Caco-2 (cell line): ENCODE measurements at regions not wholly inside any gene's neighbourhood (a gene's known extent, or its start where the extent isn't known, plus 50 kb on each side); places are given as distances from the start of the nearest gene placed in this dataset.

Source experiments
- BruUV-seq: library from RNA; stranded (reverse); fragments of 400-500 nt; replicated peaks from 2 replicates; lab custom pipeline; 2021; lab: Mats Ljungman, UMichigan
- CTCF ChIA-PET: fragments of 300-600 bp; sonication (Branson Sonifier 250); formaldehyde crosslinking; loops from one replicate; lab custom pipeline; 2022; ENCODE audit warnings: antibody characterized with exemption; lab: Charles Lee
- POLR2A ChIA-PET: fragments of 300-600 bp; sonication (Branson Sonifier 250); formaldehyde crosslinking; loops from one replicate; lab custom pipeline; 2022; ENCODE audit warnings: antibody characterized with exemption; lab: Charles Lee
- DNase-seq, 2 experiments: peaks; one replicate each; pipeline versions ENCODE4 v3.0.0 to v3.0.0-alpha.2; 2020 to 2022
- H3K27me3 ChIP-seq: replicated peaks from 2 replicates; pipeline ENCODE4 v1.6.0; 2011; ENCODE audit warnings: low read length; ENCODE audit not compliant: control insufficient read depth, insufficient read depth
- H3K36me3 ChIP-seq: 2 replicates; pipeline ENCODE4 v1.5.1; 2011; ENCODE audit warnings: low read length; ENCODE audit not compliant: control insufficient read depth, insufficient read depth
- H3K4me1 ChIP-seq: fragments of 250-450 bp; sonication (Bioruptor Pico); 2 replicates; pipeline ENCODE4 v1.5.1; 2020; ENCODE audit warnings: mild to moderate bottlenecking
- H3K4me3 ChIP-seq: 2 replicates; pipeline ENCODE4 v1.5.1; 2011; ENCODE audit warnings: low read depth, mild to moderate bottlenecking, control low read depth, low read length
- H3K9me3 ChIP-seq: fragments of 250-450 bp; sonication (Bioruptor Pico); 2 replicates; pipeline ENCODE4 v1.5.1; 2020; ENCODE audit warnings: mild to moderate bottlenecking, moderate library complexity
- H3K27ac Mint-ChIP-seq: one replicate; pipeline ENCODE4 v1.8.0; 2022; ENCODE audit warnings: mixed read lengths; ENCODE audit not compliant: unreplicated experiment
- H3K27me3 Mint-ChIP-seq: one replicate; pipeline ENCODE4 v1.8.0; 2022; ENCODE audit warnings: mixed read lengths; ENCODE audit not compliant: insufficient read depth, unreplicated experiment
- H3K36me3 Mint-ChIP-seq: one replicate; pipeline ENCODE4 v1.8.0; 2022; ENCODE audit warnings: mild to moderate bottlenecking, mixed read lengths; ENCODE audit not compliant: insufficient read depth, unreplicated experiment
- H3K4me1 Mint-ChIP-seq: one replicate; pipeline ENCODE4 v1.8.0; 2022; ENCODE audit warnings: low read depth, mixed read lengths; ENCODE audit not compliant: unreplicated experiment
- H3K4me3 Mint-ChIP-seq: one replicate; pipeline ENCODE4 v1.8.0; 2022; ENCODE audit warnings: mild to moderate bottlenecking, moderate library complexity, mixed read lengths; ENCODE audit not compliant: unreplicated experiment
- H3K9me3 Mint-ChIP-seq: one replicate; pipeline ENCODE4 v1.8.0; 2022; ENCODE audit warnings: mixed read lengths; ENCODE audit not compliant: unreplicated experiment
- intact Hi-C: fragments of 100-400 bp; cut with micrococcal nuclease; formaldehyde crosslinking; loops from one replicate; pipeline ENCODE4 v1.10.0; 2022; ENCODE audit not compliant: unreplicated experiment
- TF ChIP-seq, protein P1 (sequence below), 2 experiments: fragments of 200-600 bp in 1 of 2; IDR thresholded peaks; 1 replicate in 1 of 2; 2 replicates in 1 of 2; pipeline versions ENCODE4 v1.5.1 to v1.8.0; 2011 to 2022; ENCODE audit warnings: antibody characterized with exemption in 1 of 2, control low read depth in 1 of 2, inconsistent platforms in 1 of 2, low read depth in 1 of 2, low read length in 1 of 2, mild to moderate bottlenecking in 1 of 2, moderate library complexity in 1 of 2; ENCODE audit not compliant: insufficient read depth in 1 of 2, severe bottlenecking in 1 of 2, unreplicated experiment in 1 of 2

DNA sequence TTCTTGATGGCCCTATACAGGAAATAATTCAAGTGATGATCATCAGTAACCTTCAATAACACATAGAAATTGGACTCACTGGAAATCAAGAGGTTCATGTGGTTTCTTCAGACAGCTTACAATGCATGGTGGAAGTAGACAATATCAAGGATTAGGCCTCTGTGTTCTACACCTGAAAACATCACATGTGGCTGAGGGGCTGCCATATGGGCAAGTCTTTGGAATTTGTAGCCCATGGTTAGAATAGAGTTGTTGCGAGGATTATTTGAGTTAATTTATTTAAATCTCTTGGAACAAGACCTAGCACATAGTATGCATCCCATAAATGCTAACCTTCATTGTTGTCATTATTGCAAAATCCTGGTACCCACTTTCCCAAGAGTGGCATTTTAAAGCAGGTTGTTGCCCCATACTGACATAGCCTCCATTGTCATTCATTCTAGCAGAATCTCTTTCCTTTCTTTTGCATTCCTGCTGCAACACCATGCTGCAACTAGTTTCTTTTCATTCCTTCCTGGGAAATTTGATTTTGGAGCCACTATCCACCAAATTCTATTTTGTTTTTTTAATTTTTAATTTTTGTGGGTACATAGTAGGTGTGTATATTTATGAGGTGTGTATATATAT, 352.7 kb upstream of the NAV3 start:
- intact Hi-C loops, result no loop called here
- Histone ChIP-seq H3K9me3 (no peaks in the 10 kb centered on the region), H3K4me1 (no peaks in the 10 kb centered on the region), H3K4me3 (no peak overlapping the region), H3K36me3 (no peaks in the 10 kb centered on the region), H3K27me3 (no peaks in the 10 kb centered on the region)
- no peak overlapping the region for H3K27ac Mint-ChIP-seq
- H3K27me3 Mint-ChIP-seq, result peaks cover 5% of the 10 kb centered on the region
- BruUV-seq, result no TSS peak
- H3K36me3 Mint-ChIP-seq, result no peaks in the 10 kb centered on the region
- H3K4me3 Mint-ChIP-seq, result no peak overlapping the region
- ChIA-PET CTCF (no interaction called here), POLR2A (no interaction called here)
- H3K4me1 Mint-ChIP-seq, result no peaks in the 10 kb centered on the region
- TF ChIP-seq, protein P1, sequence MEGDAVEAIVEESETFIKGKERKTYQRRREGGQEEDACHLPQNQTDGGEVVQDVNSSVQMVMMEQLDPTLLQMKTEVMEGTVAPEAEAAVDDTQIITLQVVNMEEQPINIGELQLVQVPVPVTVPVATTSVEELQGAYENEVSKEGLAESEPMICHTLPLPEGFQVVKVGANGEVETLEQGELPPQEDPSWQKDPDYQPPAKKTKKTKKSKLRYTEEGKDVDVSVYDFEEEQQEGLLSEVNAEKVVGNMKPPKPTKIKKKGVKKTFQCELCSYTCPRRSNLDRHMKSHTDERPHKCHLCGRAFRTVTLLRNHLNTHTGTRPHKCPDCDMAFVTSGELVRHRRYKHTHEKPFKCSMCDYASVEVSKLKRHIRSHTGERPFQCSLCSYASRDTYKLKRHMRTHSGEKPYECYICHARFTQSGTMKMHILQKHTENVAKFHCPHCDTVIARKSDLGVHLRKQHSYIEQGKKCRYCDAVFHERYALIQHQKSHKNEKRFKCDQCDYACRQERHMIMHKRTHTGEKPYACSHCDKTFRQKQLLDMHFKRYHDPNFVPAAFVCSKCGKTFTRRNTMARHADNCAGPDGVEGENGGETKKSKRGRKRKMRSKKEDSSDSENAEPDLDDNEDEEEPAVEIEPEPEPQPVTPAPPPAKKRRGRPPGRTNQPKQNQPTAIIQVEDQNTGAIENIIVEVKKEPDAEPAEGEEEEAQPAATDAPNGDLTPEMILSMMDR (IDR thresholded peaks at IDR 0.05; ENCODE audit: insufficient read depth in 1 of 2, low read depth in 1 of 2, low read length in 1 of 2, severe bottlenecking in 1 of 2, unreplicated experiment in 1 of 2), result no peak
- DNase-seq, result no peak
- no peaks in the 10 kb centered on the region for H3K9me3 Mint-ChIP-seq

DNA sequence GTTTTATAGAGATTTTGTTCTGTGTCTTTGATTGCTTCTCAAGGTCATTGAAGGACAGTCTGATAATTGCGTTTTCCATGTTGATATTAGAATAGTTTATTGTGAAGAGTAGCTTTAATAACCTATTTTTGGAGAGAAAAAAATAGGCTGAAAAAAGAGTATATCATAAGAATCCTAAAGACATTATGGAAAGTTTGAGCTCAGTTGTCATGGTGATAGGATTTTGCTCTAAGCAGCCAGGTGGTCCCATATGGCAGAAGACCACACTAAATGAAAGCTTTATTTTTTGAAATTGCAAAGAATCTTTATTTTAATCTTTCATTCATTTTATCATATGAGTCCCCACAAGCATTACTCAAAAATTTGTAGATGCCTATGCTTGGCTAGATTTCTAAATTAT, 358.9 kb upstream of the NAV3 start:
- H3K36me3 Mint-ChIP-seq, result no peaks in the 10 kb centered on the region
- Histone ChIP-seq H3K27me3 (no peaks in the 10 kb centered on the region), H3K9me3 (no peaks in the 10 kb centered on the region), H3K4me1 (no peaks in the 10 kb centered on the region), H3K4me3 (no peak overlapping the region), H3K36me3 (no peaks in the 10 kb centered on the region)
- no TSS peak for BruUV-seq
- H3K9me3 Mint-ChIP-seq, result no peaks in the 10 kb centered on the region
- no peak for DNase-seq
- H3K4me3 Mint-ChIP-seq, result no peak overlapping the region
- ChIA-PET CTCF (no interaction called here), POLR2A (no interaction called here)
- TF ChIP-seq, protein P1 (IDR thresholded peaks at IDR 0.05; ENCODE audit: insufficient read depth in 1 of 2, low read depth in 1 of 2, low read length in 1 of 2, severe bottlenecking in 1 of 2, unreplicated experiment in 1 of 2), result no peak
- peaks cover 3% of the 10 kb centered on the region for H3K27me3 Mint-ChIP-seq
- H3K27ac Mint-ChIP-seq, result no peak overlapping the region
- intact Hi-C loops, result no loop called here
- no peaks in the 10 kb centered on the region for H3K4me1 Mint-ChIP-seq

DNA sequence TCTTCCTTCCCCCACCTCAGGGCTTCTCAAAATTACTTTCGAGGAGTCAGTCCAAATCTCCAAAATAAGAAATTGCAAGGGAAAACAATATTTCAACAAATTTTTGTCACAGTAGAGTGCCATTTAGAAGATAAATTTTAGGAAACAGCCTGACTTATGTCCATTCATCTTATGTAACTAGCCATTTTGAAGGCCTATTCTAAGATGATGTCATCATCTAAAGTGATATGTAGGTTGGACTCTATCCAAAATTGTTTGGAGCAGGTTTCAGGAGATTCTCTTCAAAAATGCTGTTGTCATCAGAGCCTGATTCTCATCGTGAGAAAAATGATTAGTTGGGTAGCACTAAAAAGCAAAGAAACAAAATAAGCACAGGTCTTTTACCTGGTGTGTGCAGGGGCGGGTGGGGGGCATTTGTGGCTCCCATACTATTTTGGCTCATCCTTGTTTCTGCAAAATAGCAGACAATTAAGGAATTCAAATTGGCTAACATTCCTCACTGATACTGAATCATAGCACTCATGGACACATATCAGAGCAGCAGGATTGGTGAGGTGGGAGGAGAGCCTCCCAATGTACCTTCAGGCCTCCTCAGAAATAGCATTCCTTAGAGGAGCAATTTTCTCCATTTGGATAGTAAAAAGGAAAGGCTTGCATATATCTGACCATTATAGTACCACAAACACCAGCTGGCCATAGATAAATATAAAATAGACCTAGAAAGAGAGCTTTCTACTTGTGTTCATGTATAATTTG, 360.9 kb upstream of the NAV3 start:
- CTCF ChIA-PET, result no interaction called here
- intact Hi-C loops, result no loop called here
- H3K4me3 ChIP-seq, result no peak overlapping the region
- H3K27ac Mint-ChIP-seq, result no peak overlapping the region
- no peaks in the 10 kb centered on the region for H3K36me3 Mint-ChIP-seq
- TF ChIP-seq, protein P1 (IDR thresholded peaks at IDR 0.05; ENCODE audit: insufficient read depth in 1 of 2, low read depth in 1 of 2, low read length in 1 of 2, severe bottlenecking in 1 of 2, unreplicated experiment in 1 of 2), result no peak
- H3K27me3 ChIP-seq, result no peaks in the 10 kb centered on the region
- H3K4me1 ChIP-seq, result no peaks in the 10 kb centered on the region
- H3K4me1 Mint-ChIP-seq, result no peaks in the 10 kb centered on the region
- no peaks in the 10 kb centered on the region for H3K9me3 Mint-ChIP-seq
- H3K36me3 ChIP-seq, result no peaks in the 10 kb centered on the region
- POLR2A ChIA-PET, result no interaction called here
- no TSS peak for BruUV-seq
- H3K27me3 Mint-ChIP-seq, result no peaks in the 10 kb centered on the region
- H3K4me3 Mint-ChIP-seq, result no peak overlapping the region
- no peaks in the 10 kb centered on the region for H3K9me3 ChIP-seq
- no peak for DNase-seq
